Activated T-cell treated with anti-CD3 and anti-CD28 coated beads, Interleukin-2, amount 50 U/mL, for 24 hours (primary cell): ENCODE measurements at regions not wholly inside any gene's neighbourhood (a gene's known extent, or its start where the extent isn't known, plus 50 kb on each side); places are given as distances from the start of the nearest gene placed in this dataset.

Experiments used
- DNase-seq: peaks from one replicate; pipeline ENCODE4 v3.0.0-alpha.2; 2020
- H3K27ac Mint-ChIP-seq: 2 replicates; pipeline ENCODE4 v1.8.0; 2020; ENCODE audit warnings: mild to moderate bottlenecking, mixed read lengths
- H3K27me3 Mint-ChIP-seq: 2 replicates; pipeline ENCODE4 v1.8.0; 2020; ENCODE audit warnings: mixed read lengths
- H3K36me3 Mint-ChIP-seq: 2 replicates; pipeline ENCODE4 v1.8.0; 2020; ENCODE audit warnings: low read depth, mixed read lengths
- H3K4me1 Mint-ChIP-seq: 2 replicates; pipeline ENCODE4 v1.8.0; 2020; ENCODE audit warnings: low read depth, mixed read lengths
- H3K4me3 Mint-ChIP-seq: 2 replicates; pipeline ENCODE4 v1.8.0; 2020; ENCODE audit warnings: mild to moderate bottlenecking, moderate library complexity, mixed read lengths
- H3K9me3 Mint-ChIP-seq: 2 replicates; pipeline ENCODE4 v1.8.0; 2020; ENCODE audit warnings: mixed read lengths

DNA sequence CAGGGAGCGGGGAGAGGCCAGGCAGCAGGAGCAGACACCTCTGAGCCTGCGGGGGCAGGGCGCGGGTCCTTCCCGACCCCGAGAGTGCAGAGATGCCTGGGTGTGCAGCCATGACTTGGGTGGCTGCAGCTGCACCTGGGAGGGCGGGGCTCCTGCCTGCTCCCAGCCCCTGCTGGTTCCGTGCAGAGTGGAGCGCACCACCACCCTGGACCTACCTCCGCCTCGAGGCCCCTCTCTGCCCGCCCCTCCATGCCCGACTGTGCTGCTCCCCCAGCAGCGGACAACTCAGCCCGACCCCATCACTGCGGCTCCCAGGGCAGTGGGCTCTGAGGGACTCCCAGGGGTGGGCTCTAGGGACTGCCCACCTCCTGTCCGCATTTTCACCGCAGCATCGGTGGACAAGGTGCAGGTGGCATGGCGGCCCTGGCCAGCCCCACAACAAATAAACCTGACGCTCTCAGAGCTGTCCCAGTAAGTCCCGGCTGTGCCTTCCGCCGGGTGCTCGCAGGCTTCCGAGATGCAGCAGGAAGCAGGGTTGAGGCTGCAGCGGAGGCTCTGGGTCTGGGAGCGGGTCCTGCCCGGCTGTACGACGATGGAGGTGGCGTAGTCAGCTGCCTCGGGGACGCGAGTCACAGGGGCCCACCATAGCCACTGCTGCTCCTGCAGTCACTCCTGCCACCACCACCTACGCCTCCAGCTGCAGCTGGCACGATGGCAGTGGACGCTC, 392.0 kb upstream of the CCDC196 start:
- Mint-ChIP-seq H3K36me3 (no peaks in the 10 kb centered on the region), H3K4me1 (no peaks in the 10 kb centered on the region), H3K27ac (no peak overlapping the region), H3K27me3 (no peaks in the 10 kb centered on the region), H3K4me3 (no peak overlapping the region), H3K9me3 (no peaks in the 10 kb centered on the region)
- DNase-seq, result no peak

DNA sequence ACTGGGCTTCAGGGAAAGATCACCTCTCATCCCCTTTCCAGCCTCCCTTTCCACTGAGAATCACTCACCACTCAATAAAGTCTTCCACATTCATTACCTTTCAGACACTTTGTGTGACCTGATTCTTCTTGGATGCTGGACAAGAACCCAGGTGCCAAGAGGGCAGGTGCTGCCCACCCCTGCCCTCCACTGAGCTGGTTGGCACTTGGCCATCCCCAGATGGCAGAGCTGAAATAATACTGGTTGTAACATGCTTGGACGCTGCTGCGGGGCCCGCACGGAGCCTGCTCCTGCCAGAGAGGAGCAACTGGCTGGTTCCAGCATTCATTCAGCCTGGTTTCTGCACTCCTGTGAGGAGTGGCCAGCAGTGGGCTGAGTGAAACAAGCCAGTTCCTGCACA, 386.7 kb upstream of the CCDC196 start:
- Mint-ChIP-seq H3K4me1 (peaks cover 5% of the 10 kb centered on the region), H3K4me3 (no peak overlapping the region), H3K27ac (no peak overlapping the region), H3K9me3 (no peaks in the 10 kb centered on the region), H3K27me3 (no peaks in the 10 kb centered on the region), H3K36me3 (no peaks in the 10 kb centered on the region)
- no peak for DNase-seq

DNA sequence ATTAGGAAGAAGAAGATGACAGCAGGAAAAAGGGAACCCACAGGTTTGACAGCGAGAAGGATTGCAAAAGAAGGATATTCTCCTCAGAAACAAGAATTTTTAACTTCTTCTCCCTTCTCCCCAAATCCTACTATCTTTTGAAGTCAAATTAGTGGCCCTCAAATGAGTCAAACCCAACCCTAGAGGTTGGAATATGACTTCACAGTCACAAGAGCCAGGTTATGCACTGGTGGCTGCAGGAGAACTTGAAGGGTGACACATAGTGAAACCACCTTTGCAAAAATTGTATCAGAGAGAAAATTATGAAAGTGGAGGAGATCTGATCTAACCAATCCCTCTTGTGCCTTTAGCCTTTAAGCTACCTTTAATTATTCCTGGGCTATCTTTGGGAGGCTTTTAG, 386.2 kb upstream of the CCDC196 start:
- Mint-ChIP-seq H3K27me3 (no peaks in the 10 kb centered on the region), H3K27ac (no peak overlapping the region), H3K4me3 (no peak overlapping the region), H3K9me3 (no peaks in the 10 kb centered on the region), H3K4me1 (peaks cover 5% of the 10 kb centered on the region), H3K36me3 (no peaks in the 10 kb centered on the region)
- no peak for DNase-seq

DNA sequence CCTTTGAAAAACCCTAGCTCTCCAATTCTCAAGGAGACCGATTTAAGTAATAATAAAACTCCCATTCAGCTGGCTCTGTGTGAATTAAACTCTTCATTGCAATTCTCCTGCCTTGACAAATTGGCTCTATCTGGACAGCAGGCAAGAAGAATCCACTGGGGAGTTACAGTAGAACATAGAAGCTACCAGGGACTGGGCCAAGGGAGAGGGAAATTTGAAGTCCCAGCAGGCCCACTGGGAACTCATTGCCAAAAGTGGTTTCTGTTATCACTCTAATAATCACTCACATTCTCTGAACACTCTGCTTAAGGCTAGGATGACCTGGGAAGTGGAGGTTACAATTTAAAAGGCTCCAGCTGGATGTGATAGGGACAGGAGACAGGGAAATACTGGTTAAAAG, 384.5 kb upstream of the CCDC196 start:
- Mint-ChIP-seq H3K4me1 (peaks cover 9% of the 10 kb centered on the region), H3K36me3 (no peaks in the 10 kb centered on the region), H3K4me3 (no peak overlapping the region), H3K27ac (no peak overlapping the region), H3K9me3 (no peaks in the 10 kb centered on the region), H3K27me3 (no peaks in the 10 kb centered on the region)
- DNase-seq, result no peak

DNA sequence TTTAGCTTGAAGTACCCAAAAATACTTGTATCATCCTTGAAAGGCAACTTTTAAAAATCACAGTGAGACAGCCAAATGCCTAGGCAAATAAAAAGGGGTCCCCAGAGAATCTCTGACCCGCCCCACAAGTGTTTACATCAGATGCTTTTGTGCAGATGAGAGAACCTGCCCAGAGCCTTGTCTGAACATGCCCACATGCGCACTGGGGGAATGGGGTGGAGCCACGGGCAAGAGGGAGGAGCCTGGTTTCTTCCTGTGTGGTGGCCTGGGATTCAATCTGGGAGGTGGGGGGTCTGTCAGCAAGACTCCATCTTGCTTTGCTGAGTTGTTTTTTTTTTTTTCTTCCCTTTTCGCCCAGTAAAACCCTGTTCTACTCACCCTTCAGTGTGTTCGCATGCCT, 381.7 kb upstream of the CCDC196 start:
- DNase-seq, result no peak

DNA sequence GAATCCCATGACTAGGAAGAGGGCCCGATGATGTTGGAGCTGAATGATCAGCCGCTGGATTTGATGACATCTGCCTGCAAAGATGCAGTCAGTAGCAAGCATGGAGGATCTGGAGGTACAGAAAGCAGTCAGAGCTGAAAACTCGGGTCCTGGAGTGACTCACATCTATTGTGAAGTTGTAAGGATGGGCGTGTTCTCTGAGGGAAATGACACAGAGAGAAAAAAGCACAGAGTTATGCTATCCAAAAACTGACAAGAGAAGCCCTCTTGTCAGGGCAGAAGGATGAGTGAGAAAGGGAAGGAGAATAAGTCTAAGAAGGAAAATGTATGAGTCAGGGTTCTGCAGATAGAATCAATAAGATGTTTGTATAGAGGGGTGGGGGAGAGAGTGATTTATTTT, 380.4 kb upstream of the CCDC196 start:
- peaks cover 4% of the 10 kb centered on the region for H3K4me1 Mint-ChIP-seq
- H3K9me3 Mint-ChIP-seq, result no peaks in the 10 kb centered on the region
- no peak overlapping the region for H3K27ac Mint-ChIP-seq
- no peak for DNase-seq
- no peaks in the 10 kb centered on the region for H3K27me3 Mint-ChIP-seq
- H3K36me3 Mint-ChIP-seq, result no peaks in the 10 kb centered on the region
- H3K4me3 Mint-ChIP-seq, result no peak overlapping the region

More for the DNA sequence above, 381.7 kb upstream of the CCDC196 start:
- no peaks in the 10 kb centered on the region for H3K36me3 Mint-ChIP-seq
- H3K27me3 Mint-ChIP-seq, result no peaks in the 10 kb centered on the region
- no peak overlapping the region for H3K27ac Mint-ChIP-seq
- peaks cover 9% of the 10 kb centered on the region for H3K4me1 Mint-ChIP-seq
- no peak overlapping the region for H3K4me3 Mint-ChIP-seq
- no peaks in the 10 kb centered on the region for H3K9me3 Mint-ChIP-seq

DNA sequence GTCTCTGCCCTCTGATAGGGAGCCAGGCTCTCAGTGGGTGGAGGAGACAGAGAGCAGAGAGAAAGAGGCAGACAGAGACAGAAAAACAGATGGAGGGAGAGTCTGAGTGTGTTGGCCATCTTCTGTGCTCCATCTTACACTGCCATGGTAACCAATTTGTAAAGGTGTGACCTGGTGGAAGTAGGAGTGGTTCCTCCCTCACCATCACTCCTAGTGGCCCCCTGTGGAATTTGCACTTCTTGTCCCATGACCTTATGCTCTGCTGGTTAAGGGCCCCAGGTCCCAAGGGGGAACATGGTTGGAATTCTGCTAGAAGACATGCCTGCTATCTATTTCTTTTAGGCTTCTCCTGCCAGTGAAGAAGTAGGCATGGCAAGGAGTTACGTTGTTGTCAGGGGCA, 376.7 kb upstream of the CCDC196 start:
- Mint-ChIP-seq H3K27me3 (no peaks in the 10 kb centered on the region), H3K4me3 (no peak overlapping the region), H3K4me1 (peaks cover 4% of the 10 kb centered on the region), H3K27ac (no peak overlapping the region), H3K9me3 (no peaks in the 10 kb centered on the region), H3K36me3 (no peaks in the 10 kb centered on the region)
- no peak for DNase-seq

DNA sequence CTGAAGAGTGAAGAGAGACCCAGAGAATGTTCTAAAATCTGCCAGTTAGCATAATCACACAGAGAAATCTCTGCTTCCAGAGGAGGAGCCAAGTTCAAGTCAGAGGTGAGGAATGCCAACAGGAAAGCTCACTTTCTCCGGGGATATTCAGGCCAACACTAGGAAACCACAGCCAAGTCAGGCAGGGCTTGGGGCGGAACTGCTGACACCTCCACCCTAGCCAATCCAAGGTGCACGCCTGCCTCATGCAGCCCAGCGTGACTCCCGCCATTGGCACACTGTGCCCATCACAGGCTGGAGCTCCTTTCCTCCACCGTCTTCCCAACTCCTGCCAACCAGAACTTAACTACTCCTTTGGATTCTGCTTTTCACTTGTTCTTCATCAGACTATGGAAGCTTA, 374.3 kb upstream of the CCDC196 start:
- Mint-ChIP-seq H3K36me3 (no peaks in the 10 kb centered on the region), H3K9me3 (no peaks in the 10 kb centered on the region), H3K4me3 (no peak overlapping the region), H3K27me3 (no peaks in the 10 kb centered on the region), H3K4me1 (no peaks in the 10 kb centered on the region), H3K27ac (no peak overlapping the region)
- no peak for DNase-seq

DNA sequence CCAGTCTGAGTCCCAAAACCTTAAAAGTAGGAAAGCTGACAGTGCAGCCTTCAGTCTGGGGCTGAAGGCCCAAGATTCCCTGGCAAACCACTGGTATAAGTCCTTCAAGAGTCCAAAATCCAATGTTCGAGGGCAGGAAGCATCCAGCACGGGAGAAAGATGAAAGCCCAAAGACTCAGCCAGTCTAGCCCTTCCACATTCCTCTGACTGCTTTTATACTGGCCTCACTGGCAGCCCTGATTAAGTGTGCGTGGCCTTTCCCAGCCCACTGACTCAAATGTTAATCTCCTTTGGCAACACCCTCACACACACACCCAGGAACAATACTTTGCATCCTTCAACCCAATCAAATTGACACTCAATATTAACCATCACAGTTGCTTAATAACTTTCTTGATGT, 372.1 kb upstream of the CCDC196 start:
- Mint-ChIP-seq H3K4me1 (no peaks in the 10 kb centered on the region), H3K27ac (no peak overlapping the region), H3K27me3 (peaks cover 3% of the 10 kb centered on the region), H3K36me3 (no peaks in the 10 kb centered on the region), H3K4me3 (no peak overlapping the region), H3K9me3 (no peaks in the 10 kb centered on the region)
- no peak for DNase-seq

DNA sequence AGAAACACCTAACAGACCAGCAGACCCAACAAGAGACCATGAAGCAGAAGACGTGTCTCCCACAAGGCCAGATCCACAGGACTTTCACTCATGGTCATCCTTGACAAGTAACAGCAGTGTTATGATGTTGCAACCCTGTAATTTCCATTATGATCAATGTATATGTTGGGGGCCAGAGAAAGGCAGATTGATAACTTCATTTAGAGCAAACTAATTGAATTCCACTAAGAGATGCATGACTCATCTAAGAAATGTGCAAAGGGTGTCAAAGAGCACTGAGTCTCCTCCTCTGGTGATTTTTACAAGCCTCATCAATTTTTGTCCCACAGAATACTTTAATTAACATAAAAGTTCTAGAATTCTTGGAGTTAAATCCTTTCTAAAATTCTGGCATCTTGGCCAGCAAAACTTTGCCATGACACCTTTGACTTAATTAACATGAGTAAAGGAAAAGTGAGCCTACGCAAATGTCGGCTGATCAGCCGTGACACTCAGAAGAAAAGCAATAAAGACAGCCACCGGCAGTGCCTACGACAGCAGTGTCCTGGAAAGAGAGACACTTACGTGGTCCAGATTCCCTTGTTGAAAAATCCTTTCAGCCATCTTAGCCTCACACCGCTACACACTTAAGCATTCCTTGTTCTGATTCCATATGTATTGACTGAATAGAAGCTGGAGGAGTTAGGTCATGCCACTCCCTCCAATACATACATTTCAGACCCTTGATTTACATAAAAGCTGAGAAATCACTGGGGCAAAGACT, 370.2 kb upstream of the CCDC196 start:
- Mint-ChIP-seq H3K27ac (no peak overlapping the region), H3K4me3 (no peak overlapping the region), H3K27me3 (peaks cover 3% of the 10 kb centered on the region), H3K4me1 (no peaks in the 10 kb centered on the region), H3K36me3 (no peaks in the 10 kb centered on the region), H3K9me3 (no peaks in the 10 kb centered on the region)
- no peak for DNase-seq

DNA sequence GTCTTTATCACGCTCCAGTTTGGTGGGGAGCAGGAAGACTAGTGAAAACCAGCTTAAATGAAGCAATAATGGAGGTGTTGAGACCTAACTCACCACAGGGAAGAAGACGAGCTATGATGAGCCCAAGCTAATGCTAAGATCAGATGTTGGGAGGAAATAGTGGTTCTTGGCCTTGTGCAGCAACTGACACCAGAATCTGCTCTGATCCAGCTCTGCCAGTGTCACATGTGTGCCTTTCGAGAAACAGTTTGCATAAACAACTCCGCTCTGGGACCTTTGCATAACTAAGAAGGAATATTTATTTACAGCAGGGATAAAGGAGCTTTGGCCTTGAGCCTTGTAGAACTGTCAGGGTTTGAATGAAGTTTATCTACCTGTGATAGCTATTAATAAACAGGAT, 369.4 kb upstream of the CCDC196 start:
- Mint-ChIP-seq H3K27ac (no peak overlapping the region), H3K4me1 (no peaks in the 10 kb centered on the region), H3K36me3 (no peaks in the 10 kb centered on the region), H3K9me3 (no peaks in the 10 kb centered on the region), H3K4me3 (no peak overlapping the region), H3K27me3 (peaks cover 3% of the 10 kb centered on the region)
- no peak for DNase-seq

DNA sequence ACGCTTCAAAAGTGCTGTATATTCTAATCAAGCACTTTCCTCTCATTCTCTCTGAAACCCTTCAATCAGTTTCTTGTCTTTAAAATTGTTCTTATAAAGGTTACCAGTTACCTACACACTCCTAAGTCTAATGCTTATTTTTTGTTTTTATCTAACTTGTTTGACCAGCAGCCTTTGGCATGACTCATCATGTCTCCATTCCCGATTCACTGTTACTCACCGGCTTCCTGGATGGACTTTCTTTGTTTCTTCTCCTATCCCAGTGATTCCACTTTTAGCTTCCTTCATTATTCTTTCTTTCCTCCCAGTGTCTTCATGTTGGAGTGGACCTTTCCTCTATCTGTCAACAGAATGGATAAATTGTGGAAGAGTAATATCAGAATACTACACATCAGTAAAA, 368.6 kb upstream of the CCDC196 start:
- Mint-ChIP-seq H3K27ac (no peak overlapping the region), H3K4me1 (no peaks in the 10 kb centered on the region), H3K9me3 (no peaks in the 10 kb centered on the region), H3K36me3 (no peaks in the 10 kb centered on the region), H3K4me3 (no peak overlapping the region), H3K27me3 (peaks cover 3% of the 10 kb centered on the region)
- DNase-seq, result no peak

DNA sequence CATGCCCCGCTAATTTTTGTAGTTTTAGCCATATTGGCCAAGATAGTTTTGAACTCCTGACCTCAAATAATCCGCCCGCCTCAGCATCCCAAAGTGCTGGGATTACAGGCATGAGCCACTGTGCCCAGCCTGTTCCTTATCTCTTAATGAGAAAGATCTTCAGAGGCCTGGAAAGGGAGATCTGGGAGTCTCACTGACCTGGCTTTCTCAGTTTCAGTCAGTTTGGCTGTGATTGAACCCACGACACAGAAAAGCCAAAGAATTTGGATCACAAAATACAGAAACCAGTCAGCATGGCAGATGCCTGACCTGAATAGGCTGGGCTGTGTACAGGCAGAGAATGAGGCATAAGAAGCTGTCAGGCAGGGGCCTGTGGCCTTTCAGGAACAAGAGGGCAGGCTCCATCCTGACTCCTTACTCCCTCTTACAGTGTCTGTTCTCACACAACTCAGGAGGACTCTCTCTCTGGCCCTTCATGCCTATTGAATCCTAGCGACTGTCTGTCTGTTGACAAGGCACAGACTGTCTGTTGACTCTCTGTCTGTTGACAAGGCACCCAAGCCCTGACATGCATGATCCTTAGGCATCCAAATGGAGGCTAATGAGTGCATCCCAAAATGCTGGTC, 366.5 kb upstream of the CCDC196 start:
- Mint-ChIP-seq H3K27ac (no peak overlapping the region), H3K27me3 (peaks cover 4% of the 10 kb centered on the region), H3K4me3 (no peak overlapping the region), H3K9me3 (no peaks in the 10 kb centered on the region), H3K36me3 (no peaks in the 10 kb centered on the region), H3K4me1 (no peaks in the 10 kb centered on the region)
- DNase-seq, result no peak

DNA sequence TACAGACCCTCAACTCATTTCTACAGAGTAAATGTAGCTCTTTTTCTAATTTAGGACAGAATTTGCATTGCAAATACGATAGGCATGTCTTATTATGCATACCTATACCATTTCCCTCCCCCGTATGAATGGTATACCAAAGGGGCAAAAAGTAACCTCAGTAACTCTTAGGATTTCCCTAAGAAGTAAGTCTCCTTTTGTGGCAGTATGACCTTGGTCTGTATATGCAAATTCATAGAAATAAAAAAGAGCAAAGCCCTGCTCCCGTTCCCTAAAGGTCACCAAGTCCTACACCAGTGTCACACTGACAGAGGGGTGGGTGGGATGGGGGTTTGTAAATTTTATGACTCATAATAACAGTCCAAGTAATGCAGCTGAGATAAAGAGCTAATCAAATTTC, 365.8 kb upstream of the CCDC196 start:
- H3K27me3 Mint-ChIP-seq, result peaks cover 8% of the 10 kb centered on the region
- H3K27ac Mint-ChIP-seq, result no peak overlapping the region
- H3K36me3 Mint-ChIP-seq, result no peaks in the 10 kb centered on the region
- no peaks in the 10 kb centered on the region for H3K9me3 Mint-ChIP-seq
- H3K4me3 Mint-ChIP-seq, result no peak overlapping the region
- no peaks in the 10 kb centered on the region for H3K4me1 Mint-ChIP-seq
- DNase-seq, result no peak

DNA sequence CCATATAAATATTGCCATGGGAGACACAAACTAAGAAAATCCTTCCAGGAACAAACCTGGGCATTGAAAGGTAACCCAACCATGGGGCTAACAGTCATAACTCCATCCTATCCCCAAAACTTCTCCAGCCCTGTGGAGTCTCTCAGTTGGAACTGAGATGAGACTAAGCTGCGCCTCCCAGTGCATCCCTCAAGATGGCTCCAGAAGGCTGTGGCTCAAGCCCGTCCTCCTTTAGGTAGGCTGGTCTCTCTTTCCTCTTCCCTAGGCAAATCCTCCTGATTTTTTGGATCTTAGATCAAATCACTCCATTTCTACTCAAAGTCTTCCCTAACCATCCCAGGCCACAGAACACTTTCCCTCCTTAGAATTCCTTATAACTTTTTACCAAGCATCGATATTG, 364.3 kb upstream of the CCDC196 start:
- no peaks in the 10 kb centered on the region for H3K36me3 Mint-ChIP-seq
- H3K9me3 Mint-ChIP-seq, result no peaks in the 10 kb centered on the region
- no peak for DNase-seq
- H3K27me3 Mint-ChIP-seq, result peaks cover 8% of the 10 kb centered on the region
- no peaks in the 10 kb centered on the region for H3K4me1 Mint-ChIP-seq
- H3K27ac Mint-ChIP-seq, result no peak overlapping the region
- H3K4me3 Mint-ChIP-seq, result no peak overlapping the region
